OCI-LY7 (cell line): ENCODE measurements at regions not wholly inside any gene's neighbourhood (a gene's known extent, or its start where the extent isn't known, plus 50 kb on each side); places are given as distances from the start of the nearest gene placed in this dataset.
"Not testable (repeated sequence)": the region's sequence is repeated elsewhere in the genome, so short reads cannot be mapped to it uniquely, and the experiment has no call there.

Source experiments
- CTCF ChIP-seq: fragments of 200-600 bp; sonication (generic); conservative IDR thresholded peaks from 2 replicates; pipeline ENCODE4 v1.5.1; 2014; ENCODE audit warnings: mild to moderate bottlenecking, antibody characterized with exemption, low read length, moderate library complexity, mixed read lengths
- EZH2phosphoT487 ChIP-seq: fragments of 200-600 bp; sonication (generic); IDR thresholded peaks from 2 replicates; pipeline ENCODE4 v1.6.1; 2018; ENCODE audit warnings: low read depth, borderline replicate concordance, mild to moderate bottlenecking, mixed run types, antibody characterized with exemption, low read length, moderate library complexity, mixed read lengths

GRCh38 chr10:35272401-35272800, 63.9 kb upstream of the CCNY start:
- TF ChIP-seq CTCF, EZH2phosphoT487: not testable (repeated sequence)
